ENCODE measurements at regions not wholly inside any gene's neighbourhood (a gene's known extent, or its start where the extent isn't known, plus 50 kb on each side); places are given as distances from the start of the nearest gene placed in this dataset.

- H3K4me3 ChIP-seq (ENCODE audit: low read depth, low read length), result no peak overlapping the region
- POLR2A ChIA-PET, result no interaction called here
- no peaks in the 10 kb centered on the region for H3K9me3 ChIP-seq (ENCODE audit: control insufficient read depth, insufficient read depth, low read length)
- CTCF ChIA-PET, result no interaction called here
- no peak overlapping the region for H3K27ac ChIP-seq (ENCODE audit: low read depth, low read length)
- TF ChIP-seq CTCF (IDR thresholded peaks at IDR 0.05; ENCODE audit: low read depth, low read length), result no peak
- no peak for DNase-seq (ENCODE audit: low read depth, low spot score)
- H3K27me3 ChIP-seq (ENCODE audit: control insufficient read depth, insufficient read depth, low read length), result peaks cover 10% of the 10 kb centered on the region
These were observed 117.6 kb upstream of the FGF3 start for GRCh38 chr11:69936771-69937170.

GRCh38 chr11:69938206-69938605 is 119.0 kb upstream of the FGF3 start:
- Histone ChIP-seq H3K27ac (ENCODE audit: low read depth, low read length) (no peak overlapping the region), H3K4me3 (ENCODE audit: low read depth, low read length) (no peak overlapping the region), H3K9me3 (ENCODE audit: control insufficient read depth, insufficient read depth, low read length) (no peaks in the 10 kb centered on the region), H3K27me3 (ENCODE audit: control insufficient read depth, insufficient read depth, low read length) (no peaks in the 10 kb centered on the region)
- no peak for DNase-seq (ENCODE audit: low read depth, low spot score)
- ChIA-PET CTCF (no interaction called here), POLR2A (no interaction called here)
- no peak for TF ChIP-seq CTCF (IDR thresholded peaks at IDR 0.05; ENCODE audit: low read depth, low read length)

- no peak for TF ChIP-seq CTCF (IDR thresholded peaks at IDR 0.05; ENCODE audit: low read depth, low read length)
- Histone ChIP-seq H3K9me3 (ENCODE audit: control insufficient read depth, insufficient read depth, low read length) (no peaks in the 10 kb centered on the region), H3K27ac (ENCODE audit: low read depth, low read length) (peak overlapping the region; percentile 68), H3K4me3 (ENCODE audit: low read depth, low read length) (peak overlapping the region; percentile 10; the same call in 1 of the 2 replicates), H3K27me3 (ENCODE audit: control insufficient read depth, insufficient read depth, low read length) (peaks cover 3% of the 10 kb centered on the region)
- DNase-seq (ENCODE audit: low read depth, low spot score), result no peak
- POLR2A ChIA-PET, result interaction anchor here (1.0 kb wide), 1 partner anchor 18 kb away, joined by 3 read pairs; no protein-coding TSS in a partner anchor
- CTCF ChIA-PET, result interaction anchor here (0.6 kb wide), 1 partner anchor 25 kb away, joined by 5 read pairs; no protein-coding TSS in a partner anchor
These were observed 120.5 kb upstream of the FGF3 start for GRCh38 chr11:69939551-69940245.

GRCh38 chr11:69940246-69940610 is 121.0 kb upstream of the FGF3 start:
- Histone ChIP-seq H3K4me3 (ENCODE audit: low read depth, low read length) (no peak overlapping the region), H3K9me3 (ENCODE audit: control insufficient read depth, insufficient read depth, low read length) (no peaks in the 10 kb centered on the region), H3K27ac (ENCODE audit: low read depth, low read length) (no peak overlapping the region), H3K27me3 (ENCODE audit: control insufficient read depth, insufficient read depth, low read length) (peaks cover 3% of the 10 kb centered on the region)
- no peak for DNase-seq (ENCODE audit: low read depth, low spot score)
- ChIA-PET POLR2A (no interaction called here), CTCF (no interaction called here)
- TF ChIP-seq CTCF (IDR thresholded peaks at IDR 0.05; ENCODE audit: low read depth, low read length), result no peak

GRCh38 chr11:69941546-69942332 is 122.5 kb upstream of the FGF3 start:
- no peak overlapping the region for H3K4me3 ChIP-seq (ENCODE audit: low read depth, low read length)
- CTCF ChIA-PET, result no interaction called here
- no peak overlapping the region for H3K27ac ChIP-seq (ENCODE audit: low read depth, low read length)
- no peaks in the 10 kb centered on the region for H3K9me3 ChIP-seq (ENCODE audit: control insufficient read depth, insufficient read depth, low read length)
- DNase-seq (ENCODE audit: low read depth, low spot score), result no peak
- POLR2A ChIA-PET, result no interaction called here
- no peak for TF ChIP-seq CTCF (IDR thresholded peaks at IDR 0.05; ENCODE audit: low read depth, low read length)
- H3K27me3 ChIP-seq (ENCODE audit: control insufficient read depth, insufficient read depth, low read length), result peaks cover 5% of the 10 kb centered on the region

All from AG04450 (cell line).